Stomach (tissue), 4 donors: ENCODE measurements at regions not wholly inside any gene's neighbourhood (a gene's known extent, or its start where the extent isn't known, plus 50 kb on each side); places are given as distances from the start of the nearest gene placed in this dataset.

Experiments
- CTCF ChIP-seq, 7 experiments: fragments of 450-650 bp in 4 of 7; fragments of 200-600 bp in 3 of 7; sonication (generic) in 3 of 7; IDR thresholded peaks; one replicate each; pipeline ENCODE4 v1.5.1; 2016 to 2019; ENCODE audit warnings: antibody characterized with exemption in 7 of 7, control low read depth in 2 of 7, mild to moderate bottlenecking in 1 of 7
- POLR2A ChIP-seq, 4 donors: fragments of 450-650 bp; IDR thresholded peaks; one replicate each; pipeline ENCODE4 v1.6.1; 2016; ENCODE audit warnings: antibody characterized with exemption in 4 of 4, control low read depth in 2 of 4, mild to moderate bottlenecking in 1 of 4, moderate library complexity in 1 of 4
- POLR2AphosphoS5 ChIP-seq, 3 donors: sonication (generic); formaldehyde crosslinking; IDR thresholded peaks; one replicate each; pipeline ENCODE4 v1.6.1; 2016; ENCODE audit warnings: antibody characterized with exemption in 3 of 3

- TF ChIP-seq CTCF (IDR thresholded peaks at IDR 0.05): no peak
- TF ChIP-seq POLR2A (IDR thresholded peaks at IDR 0.05): no peak
- no peak for TF ChIP-seq POLR2AphosphoS5 (IDR thresholded peaks at IDR 0.05)
Observed at GRCh38 chr2:123500346-123500745, 524.7 kb upstream of the CNTNAP5 start.
